Panc1 (cell line): ENCODE measurements at regions not wholly inside any gene's neighbourhood (a gene's known extent, or its start where the extent isn't known, plus 50 kb on each side); places are given as distances from the start of the nearest gene placed in this dataset.

ENCODE experiments used
- CTCF ChIP-seq: fragments of 450-650 bp; IDR thresholded peaks from 2 replicates; pipeline ENCODE4 v1.5.1; 2017; ENCODE audit warnings: mild to moderate bottlenecking
- SIN3A ChIP-seq: IDR thresholded peaks from 2 replicates; pipeline ENCODE4 v1.6.1; 2012; ENCODE audit warnings: low read depth, mild to moderate bottlenecking, low read length, moderate library complexity, borderline replicate concordance; ENCODE audit not compliant: insufficient read depth
- TCF7L2 ChIP-seq: IDR thresholded peaks from 2 replicates; pipeline ENCODE4 v1.6.1; 2011; ENCODE audit warnings: mild to moderate bottlenecking, low read depth, low read length, inconsistent platforms
- TF ChIP-seq, protein P1 (sequence below), 2 experiments: IDR thresholded peaks; 2 replicates each; pipeline ENCODE4 v1.6.1; 2011 to 2012; ENCODE audit warnings: low read depth in 2 of 2, control low read depth in 1 of 2, low read length in 1 of 2, mild to moderate bottlenecking in 1 of 2, moderate library complexity in 1 of 2; ENCODE audit not compliant: insufficient read depth in 1 of 2

DNA sequence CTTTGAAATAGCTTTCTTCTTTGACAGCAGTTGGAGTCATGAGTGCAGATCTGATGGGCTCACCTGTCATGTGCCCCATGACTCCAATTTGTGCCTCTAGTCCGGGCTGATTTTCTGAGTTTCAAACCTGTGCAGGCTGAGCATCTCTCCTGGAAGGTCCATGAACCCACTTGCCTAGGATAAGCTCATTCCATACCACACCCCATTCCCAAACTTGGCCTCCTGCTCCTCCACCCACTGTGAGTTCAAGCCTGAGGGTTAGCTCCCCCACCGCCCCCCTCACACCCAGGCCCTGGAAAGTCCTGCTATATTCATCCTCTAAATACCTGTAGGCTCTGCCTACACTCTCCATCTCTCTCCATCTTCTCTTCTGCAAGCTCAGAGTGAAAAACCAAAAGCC lies 126.8 kb upstream of the VRK1 start:
- TF ChIP-seq SIN3A (no peak), CTCF (no peak), TCF7L2 (no peak)
- TF ChIP-seq, protein P1, sequence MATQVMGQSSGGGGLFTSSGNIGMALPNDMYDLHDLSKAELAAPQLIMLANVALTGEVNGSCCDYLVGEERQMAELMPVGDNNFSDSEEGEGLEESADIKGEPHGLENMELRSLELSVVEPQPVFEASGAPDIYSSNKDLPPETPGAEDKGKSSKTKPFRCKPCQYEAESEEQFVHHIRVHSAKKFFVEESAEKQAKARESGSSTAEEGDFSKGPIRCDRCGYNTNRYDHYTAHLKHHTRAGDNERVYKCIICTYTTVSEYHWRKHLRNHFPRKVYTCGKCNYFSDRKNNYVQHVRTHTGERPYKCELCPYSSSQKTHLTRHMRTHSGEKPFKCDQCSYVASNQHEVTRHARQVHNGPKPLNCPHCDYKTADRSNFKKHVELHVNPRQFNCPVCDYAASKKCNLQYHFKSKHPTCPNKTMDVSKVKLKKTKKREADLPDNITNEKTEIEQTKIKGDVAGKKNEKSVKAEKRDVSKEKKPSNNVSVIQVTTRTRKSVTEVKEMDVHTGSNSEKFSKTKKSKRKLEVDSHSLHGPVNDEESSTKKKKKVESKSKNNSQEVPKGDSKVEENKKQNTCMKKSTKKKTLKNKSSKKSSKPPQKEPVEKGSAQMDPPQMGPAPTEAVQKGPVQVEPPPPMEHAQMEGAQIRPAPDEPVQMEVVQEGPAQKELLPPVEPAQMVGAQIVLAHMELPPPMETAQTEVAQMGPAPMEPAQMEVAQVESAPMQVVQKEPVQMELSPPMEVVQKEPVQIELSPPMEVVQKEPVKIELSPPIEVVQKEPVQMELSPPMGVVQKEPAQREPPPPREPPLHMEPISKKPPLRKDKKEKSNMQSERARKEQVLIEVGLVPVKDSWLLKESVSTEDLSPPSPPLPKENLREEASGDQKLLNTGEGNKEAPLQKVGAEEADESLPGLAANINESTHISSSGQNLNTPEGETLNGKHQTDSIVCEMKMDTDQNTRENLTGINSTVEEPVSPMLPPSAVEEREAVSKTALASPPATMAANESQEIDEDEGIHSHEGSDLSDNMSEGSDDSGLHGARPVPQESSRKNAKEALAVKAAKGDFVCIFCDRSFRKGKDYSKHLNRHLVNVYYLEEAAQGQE (IDR thresholded peaks at IDR 0.05; ENCODE audit: insufficient read depth in 1 of 2, low read depth in 2 of 2, low read length in 1 of 2), result no peak
